H9 (cell line): ENCODE measurements at regions not wholly inside any gene's neighbourhood (a gene's known extent, or its start where the extent isn't known, plus 50 kb on each side); places are given as distances from the start of the nearest gene placed in this dataset.

Experiments
- DNase-seq: peaks from one replicate; pipeline ENCODE4 v3.0.0-alpha.2; 2017
- H2AFZ ChIP-seq: one replicate; pipeline ENCODE4 v1.6.1; 2013; ENCODE audit warnings: mild to moderate bottlenecking, low read length, control low read depth, moderate library complexity
- H2AK5ac ChIP-seq: 2 replicates; pipeline ENCODE4 v1.6.1; 2013; ENCODE audit warnings: low read length, control low read depth, mixed read lengths; ENCODE audit not compliant: insufficient read length
- H2BK120ac ChIP-seq: one replicate; pipeline ENCODE4 v1.6.1; 2013; ENCODE audit warnings: low read depth, mild to moderate bottlenecking, low read length, control low read depth, inconsistent platforms; ENCODE audit not compliant: poor library complexity, severe bottlenecking
- H2BK12ac ChIP-seq: 2 replicates; pipeline ENCODE4 v1.6.1; 2013; ENCODE audit warnings: low read length, control low read depth, mixed read lengths, low read depth; ENCODE audit not compliant: insufficient read length
- H2BK15ac ChIP-seq: 2 replicates; pipeline ENCODE4 v1.6.1; 2013; ENCODE audit warnings: low read depth, low read length, control low read depth
- H2BK20ac ChIP-seq: one replicate; pipeline ENCODE4 v1.6.1; 2013; ENCODE audit warnings: low read depth, mild to moderate bottlenecking, low read length, control low read depth, inconsistent platforms; ENCODE audit not compliant: poor library complexity, severe bottlenecking
- H2BK5ac ChIP-seq: 2 replicates; pipeline ENCODE4 v1.6.1; 2013; ENCODE audit warnings: low read length, control low read depth, mixed read lengths; ENCODE audit not compliant: insufficient read length
- H3K14ac ChIP-seq: 2 replicates; pipeline ENCODE4 v1.6.1; 2013; ENCODE audit warnings: low read length, control low read depth; ENCODE audit not compliant: insufficient read depth
- H3K18ac ChIP-seq: 2 replicates; pipeline ENCODE4 v1.6.1; 2013; ENCODE audit warnings: low read depth, mild to moderate bottlenecking, mixed read lengths, low read length, control low read depth; ENCODE audit not compliant: insufficient read length
- H3K23ac ChIP-seq: 2 replicates; pipeline ENCODE4 v1.6.1; 2013; ENCODE audit warnings: low read length, control low read depth, mixed read lengths, low read depth; ENCODE audit not compliant: insufficient read length
- H3K23me2 ChIP-seq: 2 replicates; pipeline ENCODE4 v1.6.1; 2013; ENCODE audit warnings: low read depth, mild to moderate bottlenecking, mixed read lengths, low read length, control low read depth; ENCODE audit not compliant: insufficient read length, poor library complexity, severe bottlenecking
- H3K27ac ChIP-seq: 2 replicates; pipeline ENCODE4 v1.5.1; 2013; ENCODE audit warnings: low read length, control low read depth, mixed read lengths, low read depth; ENCODE audit not compliant: insufficient read length
- H3K27me3 ChIP-seq: 2 replicates; pipeline ENCODE4 v1.6.1; 2013; ENCODE audit warnings: low read length, control low read depth, inconsistent platforms; ENCODE audit not compliant: insufficient read depth
- H3K4ac ChIP-seq: 2 replicates; pipeline ENCODE4 v1.6.1; 2013; ENCODE audit warnings: low read depth, mild to moderate bottlenecking, control low read depth, inconsistent platforms, low read length, moderate library complexity
- H3K4me1 ChIP-seq: 2 replicates; pipeline ENCODE4 v1.6.1; 2013; ENCODE audit warnings: low read length, control low read depth, inconsistent platforms; ENCODE audit not compliant: insufficient read depth
- H3K4me2 ChIP-seq: 2 replicates; pipeline ENCODE4 v1.6.1; 2013; ENCODE audit warnings: low read length, control low read depth, mixed read lengths; ENCODE audit not compliant: insufficient read length, insufficient read depth
- H3K56ac ChIP-seq: 2 replicates; pipeline ENCODE4 v1.6.1; 2013; ENCODE audit warnings: low read depth, mild to moderate bottlenecking, mixed read lengths, low read length, control low read depth; ENCODE audit not compliant: insufficient read length
- H3K79me1 ChIP-seq: 2 replicates; pipeline ENCODE4 v1.6.1; 2013; ENCODE audit warnings: low read depth, mild to moderate bottlenecking, moderate library complexity, low read length, control low read depth, inconsistent platforms; ENCODE audit not compliant: insufficient read depth, poor library complexity, severe bottlenecking
- H3K79me2 ChIP-seq: 2 replicates; pipeline ENCODE4 v1.6.1; 2013; ENCODE audit warnings: low read length, control low read depth, inconsistent platforms; ENCODE audit not compliant: insufficient read depth
- H3K9ac ChIP-seq: 2 replicates; pipeline ENCODE4 v1.6.1; 2013; ENCODE audit warnings: low read length, control low read depth, mixed read lengths; ENCODE audit not compliant: insufficient read length; ENCODE audit errors: extremely low read depth
- H3K9me3 ChIP-seq: one replicate; pipeline ENCODE4 v1.6.1; 2013; ENCODE audit warnings: low read depth, low read length, inconsistent platforms; ENCODE audit not compliant: control insufficient read depth
- H3T11ph ChIP-seq: one replicate; pipeline ENCODE4 v1.6.1; 2013; ENCODE audit warnings: mild to moderate bottlenecking, low read length, control low read depth, inconsistent platforms
- H4K20me1 ChIP-seq: one replicate; pipeline ENCODE4 v1.6.1; 2013; ENCODE audit not compliant: control insufficient read depth, insufficient read length, insufficient read depth
- H4K5ac ChIP-seq: 2 replicates; pipeline ENCODE4 v1.6.1; 2013; ENCODE audit warnings: low read depth, mild to moderate bottlenecking, mixed read lengths, low read length, control low read depth; ENCODE audit not compliant: insufficient read length
- H4K8ac ChIP-seq: replicated peaks from 2 replicates; pipeline ENCODE4 v1.6.1; 2013; ENCODE audit warnings: low read length, control low read depth, mixed read lengths, low read depth; ENCODE audit not compliant: insufficient read length
- H4K91ac ChIP-seq: 2 replicates; pipeline ENCODE4 v1.6.1; 2013; ENCODE audit warnings: low read depth, mild to moderate bottlenecking, moderate library complexity, mixed read lengths, low read length, control low read depth; ENCODE audit not compliant: insufficient read length
- H3K27ac Mint-ChIP-seq, 3 experiments: 2 replicates in 2 of 3; 3 replicates in 1 of 3; pipeline ENCODE4 v1.8.0; 2020 to 2021; ENCODE audit warnings: mixed read lengths in 3 of 3, mild to moderate bottlenecking in 1 of 3, moderate library complexity in 1 of 3
- H3K27me3 Mint-ChIP-seq: 2 replicates; pipeline ENCODE4 v1.8.0; 2021; ENCODE audit warnings: low read depth, mild to moderate bottlenecking, moderate library complexity, mixed read lengths
- H3K36me3 Mint-ChIP-seq, 3 experiments: 2 replicates in 2 of 3; 3 replicates in 1 of 3; pipeline ENCODE4 v1.8.0; 2020 to 2021; ENCODE audit warnings: low read depth in 3 of 3, mixed read lengths in 3 of 3; ENCODE audit not compliant: insufficient read depth in 1 of 3
- H3K4me1 Mint-ChIP-seq, 2 experiments: 2 replicates each; pipeline ENCODE4 v1.8.0; 2020; ENCODE audit warnings: mixed read lengths in 2 of 2
- H3K4me3 Mint-ChIP-seq, 2 experiments: 2 replicates in 1 of 2; 3 replicates in 1 of 2; pipeline ENCODE4 v1.8.0; 2020 to 2021; ENCODE audit warnings: mild to moderate bottlenecking in 2 of 2, mixed read lengths in 2 of 2, moderate library complexity in 1 of 2
- H3K9me3 Mint-ChIP-seq, 2 experiments: 2 replicates in 1 of 2; 3 replicates in 1 of 2; pipeline ENCODE4 v1.8.0; 2020; ENCODE audit warnings: mild to moderate bottlenecking in 2 of 2, mixed read lengths in 2 of 2, moderate library complexity in 1 of 2
- CTCF ChIP-seq: fragments of 200-600 bp; sonication (generic); conservative IDR thresholded peaks from 3 replicates; pipeline ENCODE4 v1.8.0; 2021; ENCODE audit warnings: antibody characterized with exemption, mild to moderate bottlenecking

GRCh38 chr7:51732951-51733350 is 416.3 kb upstream of the COBL start:
- H3K27me3 ChIP-seq = peaks cover 29% of the 10 kb centered on the region; the same call in 1 of the 2 replicates
- peaks cover 2% of the 10 kb centered on the region for H3K4me1 ChIP-seq
- H3K9ac ChIP-seq = no peak overlapping the region
- no peak overlapping the region for H2BK15ac ChIP-seq
- H2BK20ac ChIP-seq = no peak overlapping the region
- H3K79me1 ChIP-seq = no peaks in the 10 kb centered on the region
- H3K23ac ChIP-seq = no peak overlapping the region
- no peak overlapping the region for H3K4ac ChIP-seq
- no peak overlapping the region for H3K56ac ChIP-seq
- no peak overlapping the region for H4K8ac ChIP-seq
- H3K27ac ChIP-seq = no peak overlapping the region
- Mint-ChIP-seq H3K36me3 (peaks cover 5 to 24% (median 12%) of the 10 kb centered on the region in 3 experiments), H3K27ac (no peak overlapping the region), H3K9me3 (peaks cover 15 to 31% of the 10 kb centered on the region in 2 experiments), H3K4me1 (peaks cover 30 to 32% of the 10 kb centered on the region in 2 experiments), H3K27me3 (peaks cover 83% of the 10 kb centered on the region), H3K4me3 (no peak overlapping the region)
- H3K14ac ChIP-seq = no peak overlapping the region
- no peak overlapping the region for H4K5ac ChIP-seq
- no peak overlapping the region for H3K4me2 ChIP-seq
- H4K20me1 ChIP-seq = no peaks in the 10 kb centered on the region
- no peak overlapping the region for H2BK12ac ChIP-seq
- H4K91ac ChIP-seq = no peak overlapping the region
- no peak overlapping the region for H2BK5ac ChIP-seq
- no peak overlapping the region for H2BK120ac ChIP-seq
- no peak overlapping the region for H2AK5ac ChIP-seq
- peak; percentile 42; the same call in 2 of the 3 replicates for TF ChIP-seq CTCF
- no peak overlapping the region for H2AFZ ChIP-seq
- no peak overlapping the region for H3T11ph ChIP-seq
- DNase-seq = no peak
- no peaks in the 10 kb centered on the region for H3K79me2 ChIP-seq
- H3K23me2 ChIP-seq = no peaks in the 10 kb centered on the region
- H3K18ac ChIP-seq = no peak overlapping the region
- H3K9me3 ChIP-seq = no peaks in the 10 kb centered on the region
